ENCODE measurements at regions not wholly inside any gene's neighbourhood (a gene's known extent, or its start where the extent isn't known, plus 50 kb on each side); places are given as distances from the start of the nearest gene placed in this dataset.

- ATAC-seq (no peak), DNase-seq (no peak)
- Histone ChIP-seq H3K4me3 (no peak overlapping the region), H3K9me3 (no peaks in the 10 kb centered on the region), H3K4me1 (no peaks in the 10 kb centered on the region), H3K27ac (no peak overlapping the region), H3K36me3 (no peaks in the 10 kb centered on the region), H3K27me3 (ENCODE audit: low read depth) (no peaks in the 10 kb centered on the region)
- TF ChIP-seq, protein P1, sequence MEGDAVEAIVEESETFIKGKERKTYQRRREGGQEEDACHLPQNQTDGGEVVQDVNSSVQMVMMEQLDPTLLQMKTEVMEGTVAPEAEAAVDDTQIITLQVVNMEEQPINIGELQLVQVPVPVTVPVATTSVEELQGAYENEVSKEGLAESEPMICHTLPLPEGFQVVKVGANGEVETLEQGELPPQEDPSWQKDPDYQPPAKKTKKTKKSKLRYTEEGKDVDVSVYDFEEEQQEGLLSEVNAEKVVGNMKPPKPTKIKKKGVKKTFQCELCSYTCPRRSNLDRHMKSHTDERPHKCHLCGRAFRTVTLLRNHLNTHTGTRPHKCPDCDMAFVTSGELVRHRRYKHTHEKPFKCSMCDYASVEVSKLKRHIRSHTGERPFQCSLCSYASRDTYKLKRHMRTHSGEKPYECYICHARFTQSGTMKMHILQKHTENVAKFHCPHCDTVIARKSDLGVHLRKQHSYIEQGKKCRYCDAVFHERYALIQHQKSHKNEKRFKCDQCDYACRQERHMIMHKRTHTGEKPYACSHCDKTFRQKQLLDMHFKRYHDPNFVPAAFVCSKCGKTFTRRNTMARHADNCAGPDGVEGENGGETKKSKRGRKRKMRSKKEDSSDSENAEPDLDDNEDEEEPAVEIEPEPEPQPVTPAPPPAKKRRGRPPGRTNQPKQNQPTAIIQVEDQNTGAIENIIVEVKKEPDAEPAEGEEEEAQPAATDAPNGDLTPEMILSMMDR (IDR thresholded peaks at IDR 0.05), result no peak
- intact Hi-C loops (cut with DNase I), result no loop called here
Measured at GRCh38 chr11:23134627-23135026, 274.4 kb upstream of the CCDC179 start.

DNA sequence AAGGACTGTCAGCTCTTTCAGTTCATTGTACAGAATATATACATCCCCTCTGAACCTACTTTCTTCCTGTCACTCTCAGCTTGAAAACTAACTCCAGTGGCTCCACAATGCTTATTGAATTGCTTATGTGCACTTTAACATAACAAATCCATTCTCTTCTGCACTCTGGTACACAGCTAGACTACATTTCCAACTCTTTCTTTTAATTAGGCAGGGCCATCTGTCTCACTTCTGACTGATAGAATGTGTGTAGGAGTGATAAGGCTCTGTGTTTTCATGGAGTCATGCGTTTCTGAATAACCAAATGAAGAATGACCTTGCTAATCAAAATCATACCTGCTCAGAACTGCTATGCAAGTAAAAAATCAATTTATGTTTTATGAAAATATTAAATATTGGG lies 278.5 kb upstream of the CCDC179 start:
- intact Hi-C loops (cut with DNase I), result no loop called here
- H3K9me3 ChIP-seq, result no peaks in the 10 kb centered on the region
- H3K27ac ChIP-seq, result no peak overlapping the region
- H3K4me3 ChIP-seq, result no peak overlapping the region
- H3K27me3 ChIP-seq (ENCODE audit: low read depth), result no peaks in the 10 kb centered on the region
- no peak for DNase-seq
- H3K36me3 ChIP-seq, result no peaks in the 10 kb centered on the region
- ATAC-seq, result no peak
- H3K4me1 ChIP-seq, result no peaks in the 10 kb centered on the region
- TF ChIP-seq, protein P1 (IDR thresholded peaks at IDR 0.05), result no peak

DNA sequence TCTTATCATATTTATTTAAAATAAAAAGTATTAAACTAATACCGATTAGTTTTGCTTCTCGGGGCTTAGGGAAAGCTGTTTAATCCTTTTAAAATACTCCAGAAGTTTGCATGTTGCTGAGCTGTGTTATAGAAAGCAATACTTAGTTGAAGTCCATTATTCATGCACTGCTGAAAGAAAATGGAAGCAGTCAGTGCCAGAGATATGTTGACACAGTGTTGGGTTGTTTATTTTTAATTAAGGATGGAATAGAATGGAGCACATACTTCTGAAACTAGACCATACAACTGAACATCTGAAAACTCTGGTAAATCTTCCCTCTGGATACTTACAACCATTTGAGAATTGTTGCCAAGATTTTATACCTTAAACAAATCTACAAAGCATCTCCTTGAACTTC lies 282.7 kb upstream of the CCDC179 start:
- Histone ChIP-seq H3K4me1 (no peaks in the 10 kb centered on the region), H3K27me3 (ENCODE audit: low read depth) (no peaks in the 10 kb centered on the region), H3K27ac (no peak overlapping the region), H3K4me3 (no peak overlapping the region), H3K36me3 (no peaks in the 10 kb centered on the region), H3K9me3 (no peaks in the 10 kb centered on the region)
- TF ChIP-seq, protein P1 (IDR thresholded peaks at IDR 0.05), result no peak
- intact Hi-C loops (cut with DNase I), result no loop called here
- no peak for DNase-seq
- ATAC-seq, result no peak

GRCh38 chr11:23151819-23152218 lies 291.5 kb upstream of the CCDC179 start:
- H3K27ac ChIP-seq, result no peak overlapping the region
- TF ChIP-seq, protein P1 (IDR thresholded peaks at IDR 0.05), result no peak
- H3K9me3 ChIP-seq, result no peaks in the 10 kb centered on the region
- H3K36me3 ChIP-seq, result no peaks in the 10 kb centered on the region
- no peaks in the 10 kb centered on the region for H3K27me3 ChIP-seq (ENCODE audit: low read depth)
- no peak overlapping the region for H3K4me3 ChIP-seq
- intact Hi-C loops (cut with DNase I), result no loop called here
- H3K4me1 ChIP-seq, result no peaks in the 10 kb centered on the region
- DNase-seq (no peak), ATAC-seq (no peak)

- DNase-seq (no peak), ATAC-seq (no peak)
- H3K4me1 ChIP-seq, result no peaks in the 10 kb centered on the region
- H3K27ac ChIP-seq, result no peak overlapping the region
- H3K36me3 ChIP-seq, result no peaks in the 10 kb centered on the region
- intact Hi-C loops (cut with DNase I), result no loop called here
- no peak overlapping the region for H3K4me3 ChIP-seq
- no peaks in the 10 kb centered on the region for H3K9me3 ChIP-seq
- TF ChIP-seq, protein P1 (IDR thresholded peaks at IDR 0.05), result no peak
- no peaks in the 10 kb centered on the region for H3K27me3 ChIP-seq (ENCODE audit: low read depth)
Measured at GRCh38 chr11:23155503-23155902, 295.2 kb upstream of the CCDC179 start.

- no peaks in the 10 kb centered on the region for H3K9me3 ChIP-seq
- no peaks in the 10 kb centered on the region for H3K4me1 ChIP-seq
- H3K4me3 ChIP-seq, result no peak overlapping the region
- TF ChIP-seq, protein P1 (IDR thresholded peaks at IDR 0.05), result no peak
- no peaks in the 10 kb centered on the region for H3K27me3 ChIP-seq (ENCODE audit: low read depth)
- no peak overlapping the region for H3K27ac ChIP-seq
- ATAC-seq (no peak), DNase-seq (no peak)
- no peaks in the 10 kb centered on the region for H3K36me3 ChIP-seq
- intact Hi-C loops (cut with DNase I), result no loop called here
Measured at GRCh38 chr11:23164022-23164421, 303.7 kb upstream of the CCDC179 start.

Data from lower lobe of right lung (tissue), 2 donors.